ENCODE measurements at regions not wholly inside any gene's neighbourhood (a gene's known extent, or its start where the extent isn't known, plus 50 kb on each side); places are given as distances from the start of the nearest gene placed in this dataset.

GRCh38 chr16:85395913-85396878 is 216.9 kb upstream of the GSE1 start:
- no peaks in the 10 kb centered on the region; the same call in 1 of the 2 replicates for H3K27me3 ChIP-seq (replicated peaks; ENCODE audit: control insufficient read depth, insufficient read depth, low read length)
- no peak for TF ChIP-seq CTCF (IDR thresholded peaks at IDR 0.05; ENCODE audit: insufficient read depth, low read length, poor library complexity, severe bottlenecking)
- H3K4me3 ChIP-seq (replicated peaks; ENCODE audit: low read depth, low read length) = no peak overlapping the region
- H3K36me3 ChIP-seq (ENCODE audit: control insufficient read depth, insufficient read depth, low read length) = no peaks in the 10 kb centered on the region
- DNase-seq (ENCODE audit: extremely low read depth, insufficient read length) = no peak

- Histone ChIP-seq H3K4me3 (replicated peaks; ENCODE audit: low read depth, low read length) (no peak overlapping the region), H3K36me3 (ENCODE audit: control insufficient read depth, insufficient read depth, low read length) (no peaks in the 10 kb centered on the region), H3K27me3 (replicated peaks; ENCODE audit: control insufficient read depth, insufficient read depth, low read length) (no peaks in the 10 kb centered on the region; the same call in 1 of the 2 replicates)
- DNase-seq (ENCODE audit: extremely low read depth, insufficient read length) = peak; percentile 40
- peak; percentile 46 for TF ChIP-seq CTCF (IDR thresholded peaks at IDR 0.05; ENCODE audit: insufficient read depth, low read length, poor library complexity, severe bottlenecking)
Observed at GRCh38 chr16:85396879-85397871, 215.9 kb upstream of the GSE1 start.

- TF ChIP-seq CTCF (IDR thresholded peaks at IDR 0.05; ENCODE audit: insufficient read depth, low read length, poor library complexity, severe bottlenecking) = no peak
- H3K36me3 ChIP-seq (ENCODE audit: control insufficient read depth, insufficient read depth, low read length) = no peaks in the 10 kb centered on the region
- no peaks in the 10 kb centered on the region; the same call in 1 of the 2 replicates for H3K27me3 ChIP-seq (replicated peaks; ENCODE audit: control insufficient read depth, insufficient read depth, low read length)
- H3K4me3 ChIP-seq (replicated peaks; ENCODE audit: low read depth, low read length) = no peak overlapping the region
- DNase-seq (ENCODE audit: extremely low read depth, insufficient read length) = no peak
Observed at GRCh38 chr16:85398050-85398451, 215.1 kb upstream of the GSE1 start.

GRCh38 chr16:85398688-85399582 is 214.2 kb upstream of the GSE1 start:
- DNase-seq (ENCODE audit: extremely low read depth, insufficient read length) = no peak
- Histone ChIP-seq H3K4me3 (replicated peaks; ENCODE audit: low read depth, low read length) (no peak overlapping the region), H3K36me3 (ENCODE audit: control insufficient read depth, insufficient read depth, low read length) (no peaks in the 10 kb centered on the region), H3K27me3 (replicated peaks; ENCODE audit: control insufficient read depth, insufficient read depth, low read length) (no peaks in the 10 kb centered on the region; the same call in 1 of the 2 replicates)
- no peak for TF ChIP-seq CTCF (IDR thresholded peaks at IDR 0.05; ENCODE audit: insufficient read depth, low read length, poor library complexity, severe bottlenecking)
